ENCODE measurements at regions not wholly inside any gene's neighbourhood (a gene's known extent, or its start where the extent isn't known, plus 50 kb on each side); places are given as distances from the start of the nearest gene placed in this dataset.

DNA sequence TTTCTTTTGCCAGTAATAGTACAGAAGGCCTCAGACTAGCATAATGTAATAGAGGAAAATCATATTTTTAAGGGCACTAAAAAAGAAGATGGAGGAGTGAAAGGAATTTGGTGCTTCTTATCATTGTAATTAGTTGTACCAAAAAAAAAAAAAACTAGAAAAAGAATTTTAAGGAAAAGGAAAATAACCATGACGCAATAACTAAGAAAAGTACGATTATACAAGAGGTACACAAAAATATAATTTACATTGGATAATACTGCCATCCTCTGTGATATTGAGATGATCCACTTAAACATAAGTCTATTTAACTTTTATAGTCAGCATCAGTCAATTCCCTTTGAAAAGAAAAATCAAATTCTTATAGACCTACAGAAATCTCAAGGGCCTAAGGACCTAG is 146.7 kb upstream of the IRX5 start:
- Histone ChIP-seq H3K27ac (ENCODE audit: low read depth, low read length) (no peak overlapping the region), H3K36me3 (ENCODE audit: insufficient read depth, low read length) (no peaks in the 10 kb centered on the region)

GRCh38 chr16:54783226-54783625 is 147.4 kb upstream of the IRX5 start:
- Histone ChIP-seq H3K27me3 (ENCODE audit: insufficient read depth, low read length) (no peaks in the 10 kb centered on the region; the same call in 1 of the 2 replicates), H3K4me1 (ENCODE audit: control insufficient read depth, insufficient read depth, low read length, unreplicated experiment) (no peaks in the 10 kb centered on the region)

More for the DNA sequence above, 146.7 kb upstream of the IRX5 start:
- Histone ChIP-seq H3K4me3 (ENCODE audit: low read depth, low read length) (no peak overlapping the region), H3K79me2 (ENCODE audit: control insufficient read depth, insufficient read depth, low read length, unreplicated experiment) (no peaks in the 10 kb centered on the region), H3K27me3 (ENCODE audit: insufficient read depth, low read length) (no peaks in the 10 kb centered on the region; the same call in 1 of the 2 replicates), H2AFZ (ENCODE audit: low read length, unreplicated experiment) (no peak overlapping the region), H3K4me1 (ENCODE audit: control insufficient read depth, insufficient read depth, low read length, unreplicated experiment) (no peaks in the 10 kb centered on the region)

DNA sequence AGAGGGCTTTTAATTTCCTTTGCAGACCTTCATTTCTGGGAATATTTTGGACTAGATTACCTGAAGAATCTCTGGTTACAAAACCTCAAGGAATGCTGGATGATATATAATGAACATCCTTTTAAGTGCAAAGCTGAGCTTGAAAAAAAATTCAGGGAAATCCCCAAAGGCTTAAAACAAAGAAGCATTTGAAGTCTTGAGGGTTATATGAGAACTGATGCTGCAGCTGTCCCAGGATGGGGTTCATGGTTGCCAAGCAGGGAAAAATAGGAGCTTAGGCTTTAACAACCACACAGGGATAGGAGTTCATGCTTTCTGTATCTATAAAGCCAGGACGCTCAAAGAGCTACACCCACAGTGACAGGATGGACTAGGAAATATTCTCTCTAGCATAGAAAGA is 150.4 kb upstream of the IRX5 start:
- H3K36me3 ChIP-seq (ENCODE audit: insufficient read depth, low read length), result no peaks in the 10 kb centered on the region
- H3K27ac ChIP-seq (ENCODE audit: low read depth, low read length), result no peak overlapping the region
- no peaks in the 10 kb centered on the region for H3K4me1 ChIP-seq (ENCODE audit: control insufficient read depth, insufficient read depth, low read length, unreplicated experiment)
- no peak overlapping the region for H3K4me3 ChIP-seq (ENCODE audit: low read depth, low read length)
- H2AFZ ChIP-seq (ENCODE audit: low read length, unreplicated experiment), result no peak overlapping the region
- no peaks in the 10 kb centered on the region for H3K79me2 ChIP-seq (ENCODE audit: control insufficient read depth, insufficient read depth, low read length, unreplicated experiment)
- no peaks in the 10 kb centered on the region; the same call in 1 of the 2 replicates for H3K27me3 ChIP-seq (ENCODE audit: insufficient read depth, low read length)

More at GRCh38 chr16:54783226-54783625, 147.4 kb upstream of the IRX5 start:
- Histone ChIP-seq H3K79me2 (ENCODE audit: control insufficient read depth, insufficient read depth, low read length, unreplicated experiment) (no peaks in the 10 kb centered on the region), H3K36me3 (ENCODE audit: insufficient read depth, low read length) (no peaks in the 10 kb centered on the region), H2AFZ (ENCODE audit: low read length, unreplicated experiment) (no peak overlapping the region), H3K4me3 (ENCODE audit: low read depth, low read length) (no peak overlapping the region), H3K27ac (ENCODE audit: low read depth, low read length) (no peak overlapping the region)

- H3K4me1 ChIP-seq (ENCODE audit: control insufficient read depth, insufficient read depth, low read length, unreplicated experiment), result no peaks in the 10 kb centered on the region
- H3K36me3 ChIP-seq (ENCODE audit: insufficient read depth, low read length), result no peaks in the 10 kb centered on the region
- no peak overlapping the region for H2AFZ ChIP-seq (ENCODE audit: low read length, unreplicated experiment)
- no peaks in the 10 kb centered on the region; the same call in 1 of the 2 replicates for H3K27me3 ChIP-seq (ENCODE audit: insufficient read depth, low read length)
- H3K4me3 ChIP-seq (ENCODE audit: low read depth, low read length), result no peak overlapping the region
- no peaks in the 10 kb centered on the region for H3K79me2 ChIP-seq (ENCODE audit: control insufficient read depth, insufficient read depth, low read length, unreplicated experiment)
- H3K27ac ChIP-seq (ENCODE audit: low read depth, low read length), result no peak overlapping the region
Measured at GRCh38 chr16:54779549-54779948, 151.1 kb upstream of the IRX5 start.

- H3K79me2 ChIP-seq (ENCODE audit: control insufficient read depth, insufficient read depth, low read length, unreplicated experiment), result no peaks in the 10 kb centered on the region
- H3K4me3 ChIP-seq (ENCODE audit: low read depth, low read length), result no peak overlapping the region
- no peak overlapping the region for H2AFZ ChIP-seq (ENCODE audit: low read length, unreplicated experiment)
- no peak overlapping the region for H3K27ac ChIP-seq (ENCODE audit: low read depth, low read length)
- H3K36me3 ChIP-seq (ENCODE audit: insufficient read depth, low read length), result no peaks in the 10 kb centered on the region
- no peaks in the 10 kb centered on the region for H3K4me1 ChIP-seq (ENCODE audit: control insufficient read depth, insufficient read depth, low read length, unreplicated experiment)
- H3K27me3 ChIP-seq (ENCODE audit: insufficient read depth, low read length), result peaks cover 8% of the 10 kb centered on the region; the same call in 1 of the 2 replicates
Measured at GRCh38 chr16:54774768-54775167, 155.9 kb upstream of the IRX5 start.

- no peaks in the 10 kb centered on the region for H3K79me2 ChIP-seq (ENCODE audit: control insufficient read depth, insufficient read depth, low read length, unreplicated experiment)
- no peaks in the 10 kb centered on the region for H3K36me3 ChIP-seq (ENCODE audit: insufficient read depth, low read length)
- H3K4me1 ChIP-seq (ENCODE audit: control insufficient read depth, insufficient read depth, low read length, unreplicated experiment), result no peaks in the 10 kb centered on the region
- no peak overlapping the region for H3K27ac ChIP-seq (ENCODE audit: low read depth, low read length)
- H3K27me3 ChIP-seq (ENCODE audit: insufficient read depth, low read length), result peaks cover 8% of the 10 kb centered on the region; the same call in 1 of the 2 replicates
- no peak overlapping the region for H2AFZ ChIP-seq (ENCODE audit: low read length, unreplicated experiment)
- no peak overlapping the region for H3K4me3 ChIP-seq (ENCODE audit: low read depth, low read length)
Measured at GRCh38 chr16:54772400-54772799, 158.3 kb upstream of the IRX5 start.

GRCh38 chr16:54766355-54766754 is 164.3 kb upstream of the IRX5 start:
- H3K4me1 ChIP-seq (ENCODE audit: control insufficient read depth, insufficient read depth, low read length, unreplicated experiment), result no peaks in the 10 kb centered on the region
- no peaks in the 10 kb centered on the region for H3K79me2 ChIP-seq (ENCODE audit: control insufficient read depth, insufficient read depth, low read length, unreplicated experiment)
- H3K4me3 ChIP-seq (ENCODE audit: low read depth, low read length), result no peak overlapping the region
- peaks cover 15% of the 10 kb centered on the region; the same call in 1 of the 2 replicates for H3K27me3 ChIP-seq (ENCODE audit: insufficient read depth, low read length)
- H3K27ac ChIP-seq (ENCODE audit: low read depth, low read length), result no peak overlapping the region
- H3K36me3 ChIP-seq (ENCODE audit: insufficient read depth, low read length), result no peaks in the 10 kb centered on the region
- no peak overlapping the region for H2AFZ ChIP-seq (ENCODE audit: low read length, unreplicated experiment)

- H3K27me3 ChIP-seq (ENCODE audit: insufficient read depth, low read length), result peaks cover 23% of the 10 kb centered on the region
- H2AFZ ChIP-seq (ENCODE audit: low read length, unreplicated experiment), result no peak overlapping the region
- no peaks in the 10 kb centered on the region for H3K36me3 ChIP-seq (ENCODE audit: insufficient read depth, low read length)
- no peaks in the 10 kb centered on the region for H3K4me1 ChIP-seq (ENCODE audit: control insufficient read depth, insufficient read depth, low read length, unreplicated experiment)
- H3K4me3 ChIP-seq (ENCODE audit: low read depth, low read length), result no peak overlapping the region
- H3K79me2 ChIP-seq (ENCODE audit: control insufficient read depth, insufficient read depth, low read length, unreplicated experiment), result no peaks in the 10 kb centered on the region
- H3K27ac ChIP-seq (ENCODE audit: low read depth, low read length), result no peak overlapping the region
Measured at GRCh38 chr16:54750249-54750648, 180.4 kb upstream of the IRX5 start.

DNA sequence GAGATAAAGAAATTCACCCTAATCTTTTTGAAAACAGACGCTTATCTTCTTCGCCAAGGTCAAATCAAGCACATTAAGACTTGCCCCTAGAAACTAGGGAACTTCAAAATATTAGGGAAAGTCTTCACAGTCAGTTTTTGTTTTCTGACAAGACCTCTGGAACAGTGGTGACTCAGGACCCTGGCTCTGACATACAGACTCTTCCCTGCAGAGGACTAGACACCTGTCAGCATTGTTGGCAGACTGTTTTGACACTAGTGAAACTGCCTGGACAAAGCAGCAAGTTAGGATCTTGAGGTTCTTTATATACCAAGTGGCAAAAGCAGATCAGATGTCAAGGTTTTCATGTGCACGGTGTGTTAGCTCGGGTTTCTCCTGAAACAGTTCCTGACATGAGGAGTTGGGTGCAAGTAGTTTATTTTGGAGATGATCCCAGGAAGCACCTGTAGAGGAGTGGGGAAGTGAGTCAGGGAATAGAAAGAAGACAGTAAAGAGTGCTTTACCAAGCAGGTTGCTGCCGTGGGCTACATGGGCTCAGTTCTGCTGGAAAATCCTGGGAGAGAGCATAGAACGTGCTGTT is 182.0 kb upstream of the IRX5 start:
- H2AFZ ChIP-seq (ENCODE audit: low read length, unreplicated experiment), result no peak overlapping the region
- H3K4me1 ChIP-seq (ENCODE audit: control insufficient read depth, insufficient read depth, low read length, unreplicated experiment), result no peaks in the 10 kb centered on the region
- no peak overlapping the region for H3K4me3 ChIP-seq (ENCODE audit: low read depth, low read length)
- H3K27ac ChIP-seq (ENCODE audit: low read depth, low read length), result no peak overlapping the region
- H3K79me2 ChIP-seq (ENCODE audit: control insufficient read depth, insufficient read depth, low read length, unreplicated experiment), result no peaks in the 10 kb centered on the region
- H3K36me3 ChIP-seq (ENCODE audit: insufficient read depth, low read length), result no peaks in the 10 kb centered on the region
- peaks cover 11% of the 10 kb centered on the region; the same call in 1 of the 2 replicates for H3K27me3 ChIP-seq (ENCODE audit: insufficient read depth, low read length)

- no peaks in the 10 kb centered on the region for H3K4me1 ChIP-seq (ENCODE audit: control insufficient read depth, insufficient read depth, low read length, unreplicated experiment)
- H3K36me3 ChIP-seq (ENCODE audit: insufficient read depth, low read length), result no peaks in the 10 kb centered on the region
- H3K4me3 ChIP-seq (ENCODE audit: low read depth, low read length), result no peak overlapping the region
- no peak overlapping the region for H3K27ac ChIP-seq (ENCODE audit: low read depth, low read length)
- H3K79me2 ChIP-seq (ENCODE audit: control insufficient read depth, insufficient read depth, low read length, unreplicated experiment), result no peaks in the 10 kb centered on the region
- H2AFZ ChIP-seq (ENCODE audit: low read length, unreplicated experiment), result no peak overlapping the region
- peaks cover 18% of the 10 kb centered on the region for H3K27me3 ChIP-seq (ENCODE audit: insufficient read depth, low read length)
Measured at GRCh38 chr16:54746596-54746995, 184.1 kb upstream of the IRX5 start.

- peaks cover 14% of the 10 kb centered on the region for H3K27me3 ChIP-seq (ENCODE audit: insufficient read depth, low read length)
- no peaks in the 10 kb centered on the region for H3K79me2 ChIP-seq (ENCODE audit: control insufficient read depth, insufficient read depth, low read length, unreplicated experiment)
- H2AFZ ChIP-seq (ENCODE audit: low read length, unreplicated experiment), result no peak overlapping the region
- H3K4me3 ChIP-seq (ENCODE audit: low read depth, low read length), result no peak overlapping the region
- H3K36me3 ChIP-seq (ENCODE audit: insufficient read depth, low read length), result no peaks in the 10 kb centered on the region
- H3K27ac ChIP-seq (ENCODE audit: low read depth, low read length), result no peak overlapping the region
- H3K4me1 ChIP-seq (ENCODE audit: control insufficient read depth, insufficient read depth, low read length, unreplicated experiment), result no peaks in the 10 kb centered on the region
Measured at GRCh38 chr16:54744998-54745397, 185.7 kb upstream of the IRX5 start.
